K562 (cell line): ENCODE measurements at regions not wholly inside any gene's neighbourhood (a gene's known extent, or its start where the extent isn't known, plus 50 kb on each side); places are given as distances from the start of the nearest gene placed in this dataset.
A peak's percentile ranks its signal among the peaks of the same experiment; 100 is the strongest.

Experiments
- ATAC-seq: fragments of 200-7000 bp; cut with Tn5 transposase; 3 replicates; pipeline ENCODE4 v1.9.1; 2020; ENCODE audit warnings: moderate library complexity
- BruUV-seq: library from RNA; stranded (reverse); fragments of 400-500 nt; replicated peaks from 2 replicates; lab custom pipeline; 2021; lab: Mats Ljungman, UMichigan
- CTCF ChIA-PET: fragments of 300-600 bp; formaldehyde crosslinking; extraction: SDS; loops from one replicate; lab custom pipeline; 2021; ENCODE audit warnings: low intra/inter-chr PET ratio; lab: Yijun Ruan, JAX
- POLR2A ChIA-PET: fragments of 300-600, 350-650 bp; sonication (Branson Sonifier 250); formaldehyde crosslinking; extraction: SDS; loops from one replicate; lab custom pipeline; 2021; ENCODE audit warnings: antibody characterized with exemption, inconsistent platforms; lab: Yijun Ruan, JAX
- DNase-seq, 4 experiments: peaks; one replicate each; pipeline versions ENCODE4 v3.0.0 to v3.0.0-alpha.2; 2011 to 2018; ENCODE audit warnings: low spot score in 3 of 4, mixed read lengths in 3 of 4; ENCODE audit errors: extremely low read depth in 1 of 4
- FAIRE-seq: peaks from 2 replicates; lab custom pipeline; 2011; peaks lifted over from hg19 to GRCh38; lab: Jason Lieb, UNC
- H2AFZ ChIP-seq: 2 replicates; pipeline ENCODE4 v1.6.0; 2011; ENCODE audit warnings: low read depth, low read length, control low read depth, inconsistent platforms
- H3K27ac ChIP-seq: fragments of 200-600 bp; 3 replicates; pipeline ENCODE4 v1.8.0; 2011; ENCODE audit warnings: low read depth, mild to moderate bottlenecking, control low read depth, inconsistent platforms, low read length, moderate library complexity, mixed read lengths; ENCODE audit errors: extremely low read depth
- H3K27me3 ChIP-seq, 2 experiments: fragments of 300-600 bp in 1 of 2; 2 replicates in 1 of 2; 3 replicates in 1 of 2; pipeline versions ENCODE4 v1.6.0 to v1.8.0; 2011; ENCODE audit warnings: inconsistent platforms in 2 of 2, low read length in 2 of 2, mild to moderate bottlenecking in 1 of 2, mixed read lengths in 1 of 2, moderate library complexity in 1 of 2; ENCODE audit not compliant: control insufficient read depth in 2 of 2, insufficient read depth in 2 of 2
- H3K36me3 ChIP-seq: fragments of 300-600 bp; 3 replicates; pipeline ENCODE4 v1.8.0; 2011; ENCODE audit warnings: mild to moderate bottlenecking, low read length, inconsistent platforms; ENCODE audit not compliant: control insufficient read depth, insufficient read depth
- H3K4me1 ChIP-seq, 2 experiments: fragments of 200-600 bp in 1 of 2; replicated peaks in 1 of 2; 2 replicates in 1 of 2; 3 replicates in 1 of 2; pipeline versions ENCODE4 v1.5.1 to v1.8.0; 2011; ENCODE audit warnings: inconsistent platforms in 2 of 2, low read length in 2 of 2, mild to moderate bottlenecking in 1 of 2, mixed read lengths in 1 of 2, moderate library complexity in 1 of 2; ENCODE audit not compliant: control insufficient read depth in 2 of 2, insufficient read depth in 2 of 2
- H3K4me2 ChIP-seq: 2 replicates; pipeline ENCODE4 v1.6.1; 2011; ENCODE audit warnings: low read length, control low read depth, inconsistent platforms, mixed read lengths; ENCODE audit not compliant: insufficient read depth
- H3K4me3 ChIP-seq: fragments of 200-600 bp; sonication (generic), shearing (Covaris generic); 2 replicates; pipeline ENCODE4 v1.5.1; 2016; ENCODE audit warnings: control low read depth, inconsistent platforms
- H3K79me2 ChIP-seq: fragments of 200-600 bp; 3 replicates; pipeline ENCODE4 v1.8.0; 2011; ENCODE audit warnings: low read length, inconsistent platforms; ENCODE audit not compliant: control insufficient read depth, insufficient read depth
- H3K9ac ChIP-seq, 2 experiments: 2 replicates each; pipeline versions ENCODE4 v1.6.0 to v1.6.1; 2011; ENCODE audit warnings: low read depth in 2 of 2, low read length in 2 of 2, control low read depth in 1 of 2, inconsistent platforms in 1 of 2, mild to moderate bottlenecking in 1 of 2, mixed read lengths in 1 of 2; ENCODE audit not compliant: insufficient read depth in 1 of 2
- H3K9me1 ChIP-seq: one replicate; pipeline ENCODE4 v1.6.0; 2011; ENCODE audit warnings: inconsistent platforms, mild to moderate bottlenecking, low read length, moderate library complexity; ENCODE audit not compliant: control insufficient read depth, insufficient read depth
- H3K9me3 ChIP-seq: replicated peaks from 2 replicates; pipeline ENCODE4 v1.5.1; 2011; ENCODE audit warnings: low read depth, low read length, inconsistent platforms; ENCODE audit not compliant: control insufficient read depth, insufficient read depth
- H4K20me1 ChIP-seq: replicated peaks from 2 replicates; pipeline ENCODE4 v1.6.1; 2011; ENCODE audit warnings: low read length, inconsistent platforms, mixed read lengths; ENCODE audit not compliant: control insufficient read depth, insufficient read depth
- ARID1B ChIP-seq: fragments of 450-650 bp; IDR thresholded peaks from 2 replicates; pipeline ENCODE4 v1.6.1; 2016; ENCODE audit warnings: antibody characterized with exemption, mild to moderate bottlenecking, inconsistent platforms
- ATF7 ChIP-seq: fragments of 450-650 bp; IDR thresholded peaks from 2 replicates; pipeline ENCODE4 v1.7.1; 2014; ENCODE audit warnings: mild to moderate bottlenecking, moderate library complexity
- CBFA2T2 ChIP-seq: fragments of 450-650 bp; conservative IDR thresholded peaks from 2 replicates; pipeline ENCODE4 v1.6.1; 2017; ENCODE audit warnings: mild to moderate bottlenecking
- CBFA2T3 ChIP-seq: fragments of 450-650 bp; IDR thresholded peaks from 2 replicates; pipeline ENCODE4 v1.6.1; 2017
- FOSL1 ChIP-seq: fragments of 200-800 bp; sonication (Bioruptor generic); conservative IDR thresholded peaks from 2 replicates; pipeline ENCODE4 v1.6.1; 2016; ENCODE audit warnings: missing genetic modification characterization, missing compliant biosample characterization
- KDM1A ChIP-seq, 2 experiments: fragments of 450-650 bp; IDR thresholded peaks; 2 replicates each; pipeline ENCODE4 v1.6.1; 2016; ENCODE audit warnings: mild to moderate bottlenecking in 2 of 2
- WGBS: fragments of 100-300 bp; shearing (Covaris generic); methylation state at CpG from one replicate; pipeline ENCODE4 v1.1.6; 2016; ENCODE audit warnings: low coverage, mixed read lengths; ENCODE audit not compliant: insufficient coverage; ENCODE audit errors: missing lambda C conversion rate; 5-methylcytosine and 5-hydroxymethylcytosine counted together
- in situ Hi-C: fragments of 300-500 bp; cut with MboI; formaldehyde crosslinking; loops from 4 replicates; pipeline ENCODE4 v1.15.0; 2018; ENCODE audit warnings: inconsistent platforms, mixed read lengths
- intact Hi-C: fragments of 100-400 bp; cut with micrococcal nuclease; formaldehyde crosslinking; loops from 2 replicates; pipeline ENCODE4 v1.14.2; 2022
- TF ChIP-seq, protein P1 (sequence below), 2 experiments: fragments of 450-650 bp in 1 of 2; sonication (generic) in 1 of 2; formaldehyde crosslinking in 1 of 2; IDR thresholded peaks in 1 of 2; conservative IDR thresholded peaks in 1 of 2; 2 replicates each; pipeline versions ENCODE4 v1.6.1 to v1.8.1; 2016 to 2023; ENCODE audit warnings: mild to moderate bottlenecking in 2 of 2, moderate library complexity in 2 of 2, inconsistent platforms in 1 of 2, missing genetic modification reagents in 1 of 2
- TF ChIP-seq, protein P2 (sequence below): fragments of 250-450 bp; sonication (Bioruptor Pico); IDR thresholded peaks from 2 replicates; pipeline ENCODE4 v1.5.0; 2021; ENCODE audit warnings: mild to moderate bottlenecking, borderline replicate concordance

DNA sequence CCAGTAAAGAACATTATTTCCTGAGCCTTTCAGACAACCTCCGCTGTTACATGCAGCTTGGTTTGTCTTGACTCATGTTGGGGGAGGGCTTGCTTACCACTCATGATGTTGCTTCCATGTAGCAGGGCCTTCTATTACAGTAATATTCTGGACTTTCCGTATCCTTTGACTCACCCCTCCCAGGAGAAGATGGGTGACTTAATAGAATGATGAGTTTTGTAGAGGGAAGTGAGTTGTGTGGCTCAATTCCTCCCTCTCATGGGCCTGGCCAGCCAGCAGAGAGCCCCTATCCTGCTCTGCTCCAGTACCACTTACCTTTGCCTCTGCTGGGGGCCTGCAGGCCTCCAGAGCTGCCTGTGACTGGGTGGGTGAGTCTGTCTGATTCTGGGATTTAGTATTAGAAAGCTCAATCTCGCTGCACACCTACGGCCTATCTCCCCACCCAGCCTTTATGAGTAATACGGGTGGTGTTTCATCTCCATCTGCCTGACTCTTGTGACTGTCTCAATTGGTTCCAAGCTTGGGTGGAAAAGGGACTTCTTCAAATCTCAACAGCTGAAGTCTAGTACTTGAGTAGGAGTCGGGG, 52.6 kb upstream of the KLF9 start:
- no peak overlapping the region for H2AFZ ChIP-seq
- H3K79me2 ChIP-seq, result no peaks in the 10 kb centered on the region
- POLR2A ChIA-PET, result interaction anchor here (0.6 kb wide), 1 partner anchor 109 kb away, joined by 4 read pairs; no protein-coding TSS in a partner anchor
- TF ChIP-seq KDM1A (IDR thresholded peaks at IDR 0.05), result peak; percentile 24 to 58; a peak in 2 of 4 replicates
- peak; percentile 73 for TF ChIP-seq CBFA2T3
- TF ChIP-seq ATF7, result no peak
- TF ChIP-seq, protein P1, sequence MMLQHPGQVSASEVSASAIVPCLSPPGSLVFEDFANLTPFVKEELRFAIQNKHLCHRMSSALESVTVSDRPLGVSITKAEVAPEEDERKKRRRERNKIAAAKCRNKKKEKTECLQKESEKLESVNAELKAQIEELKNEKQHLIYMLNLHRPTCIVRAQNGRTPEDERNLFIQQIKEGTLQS (IDR thresholded peaks at IDR 0.05), result 0 out of 2 replicates have a peak, but pooled peaks have one; percentile 10
- TF ChIP-seq, protein P1 (CRISPR knock-in tag; conservative IDR thresholded peaks at IDR 0.05), result no peak
- 0 out of 2 replicates have a peak, but pooled peaks have one; percentile 16 for TF ChIP-seq FOSL1 (tag)
- TF ChIP-seq, protein P2, sequence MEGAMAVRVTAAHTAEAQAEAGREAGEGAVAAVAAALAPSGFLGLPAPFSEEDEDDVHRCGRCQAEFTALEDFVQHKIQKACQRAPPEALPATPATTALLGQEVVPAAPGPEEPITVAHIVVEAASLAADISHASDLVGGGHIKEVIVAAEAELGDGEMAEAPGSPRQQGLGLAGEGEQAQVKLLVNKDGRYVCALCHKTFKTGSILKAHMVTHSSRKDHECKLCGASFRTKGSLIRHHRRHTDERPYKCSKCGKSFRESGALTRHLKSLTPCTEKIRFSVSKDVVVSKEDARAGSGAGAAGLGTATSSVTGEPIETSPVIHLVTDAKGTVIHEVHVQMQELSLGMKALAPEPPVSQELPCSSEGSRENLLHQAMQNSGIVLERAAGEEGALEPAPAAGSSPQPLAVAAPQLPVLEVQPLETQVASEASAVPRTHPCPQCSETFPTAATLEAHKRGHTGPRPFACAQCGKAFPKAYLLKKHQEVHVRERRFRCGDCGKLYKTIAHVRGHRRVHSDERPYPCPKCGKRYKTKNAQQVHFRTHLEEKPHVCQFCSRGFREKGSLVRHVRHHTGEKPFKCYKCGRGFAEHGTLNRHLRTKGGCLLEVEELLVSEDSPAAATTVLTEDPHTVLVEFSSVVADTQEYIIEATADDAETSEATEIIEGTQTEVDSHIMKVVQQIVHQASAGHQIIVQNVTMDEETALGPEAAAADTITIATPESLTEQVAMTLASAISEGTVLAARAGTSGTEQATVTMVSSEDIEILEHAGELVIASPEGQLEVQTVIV, result no peak
- TF ChIP-seq CBFA2T2, result peak; percentile 55; the same call in 1 of the 2 replicates
- TF ChIP-seq ARID1B, result peak; percentile 16; the same call in 1 of the 2 replicates
- ATAC-seq (peak; percentile 47), FAIRE-seq (no peak), DNase-seq (peak in 1 of 4 experiments; percentile 13)
- no peak overlapping the region for H3K27ac ChIP-seq
- BruUV-seq, result no TSS peak
- in situ Hi-C loops (no loop called here), intact Hi-C loops (no loop called here)
- no peak overlapping the region for H3K9ac ChIP-seq
- H3K4me1 ChIP-seq, result no peaks in the 10 kb centered on the region; a peak in 1 of 5 replicates
- H3K27me3 ChIP-seq, result no peaks in the 10 kb centered on the region
- no peaks in the 10 kb centered on the region for H3K36me3 ChIP-seq
- no peak overlapping the region for H3K4me2 ChIP-seq
- no peak overlapping the region for H3K4me3 ChIP-seq
- H4K20me1 ChIP-seq, result no peaks in the 10 kb centered on the region
- CTCF ChIA-PET, result no interaction called here
- no peaks in the 10 kb centered on the region for H3K9me1 ChIP-seq
- H3K9me3 ChIP-seq, result no peaks in the 10 kb centered on the region
- WGBS, result 41% methylated on average over 3 of the region's 6 CpGs
